Neural crest cell (in vitro differentiated cells): ENCODE measurements at regions not wholly inside any gene's neighbourhood (a gene's known extent, or its start where the extent isn't known, plus 50 kb on each side); places are given as distances from the start of the nearest gene placed in this dataset.

Experiments used
- DNase-seq: peaks from one replicate; pipeline ENCODE4 v3.0.0; 2021; ENCODE audit warnings: low read depth, mixed read lengths, low spot score
- H3K27ac Mint-ChIP-seq: one replicate; pipeline ENCODE4 v1.8.0; 2021; ENCODE audit warnings: mild to moderate bottlenecking, mixed read lengths; ENCODE audit not compliant: unreplicated experiment
- H3K27me3 Mint-ChIP-seq: 2 replicates; pipeline ENCODE4 v1.8.0; 2021; ENCODE audit warnings: low read depth, mild to moderate bottlenecking, mixed read lengths
- H3K36me3 Mint-ChIP-seq: 2 replicates; pipeline ENCODE4 v1.8.0; 2021; ENCODE audit warnings: low read depth, mild to moderate bottlenecking, mixed read lengths
- H3K4me1 Mint-ChIP-seq: 2 replicates; pipeline ENCODE4 v1.8.0; 2021; ENCODE audit warnings: mixed read lengths
- H3K4me3 Mint-ChIP-seq: one replicate; pipeline ENCODE4 v1.8.0; 2021; ENCODE audit warnings: mild to moderate bottlenecking, mixed read lengths
- H3K9me3 Mint-ChIP-seq: 2 replicates; pipeline ENCODE4 v1.8.0; 2021; ENCODE audit warnings: mixed read lengths
- CTCF ChIP-seq: fragments of 200-600 bp; sonication (generic); conservative IDR thresholded peaks from 2 replicates; pipeline ENCODE4 v1.5.0; 2021; ENCODE audit warnings: antibody characterized with exemption, mild to moderate bottlenecking

DNA sequence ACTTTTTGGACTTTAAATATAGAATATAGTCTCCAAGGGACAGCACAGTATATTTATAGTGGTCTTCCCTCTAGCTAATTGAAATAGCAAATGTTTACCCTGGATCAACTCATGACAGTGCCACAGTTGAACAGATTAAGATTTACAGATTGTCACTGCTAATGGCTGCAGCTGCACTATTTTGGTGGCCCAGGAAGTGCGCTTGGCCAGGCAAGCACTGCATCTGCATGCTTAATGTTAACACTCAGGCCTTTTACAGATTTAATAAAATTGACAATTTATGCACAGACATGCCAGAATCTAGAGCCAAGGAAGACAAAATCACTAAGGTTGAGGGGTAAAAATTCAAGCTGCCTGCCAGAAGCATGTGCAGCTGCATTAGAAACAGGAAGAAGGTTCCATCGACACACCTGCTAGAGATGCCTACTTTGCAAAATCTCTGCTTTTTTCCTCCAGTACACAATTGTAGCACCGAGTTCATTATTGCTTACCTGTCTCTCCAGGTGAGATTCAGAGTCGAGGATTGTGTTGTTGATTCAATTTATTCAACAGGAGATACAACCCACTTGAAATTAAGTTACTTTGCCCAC is 1042.3 kb upstream of the NRXN1 start:
- H3K4me3 Mint-ChIP-seq = no peak overlapping the region
- no peaks in the 10 kb centered on the region for H3K27me3 Mint-ChIP-seq
- peaks cover 3% of the 10 kb centered on the region for H3K9me3 Mint-ChIP-seq
- TF ChIP-seq CTCF = no peak
- H3K36me3 Mint-ChIP-seq = no peaks in the 10 kb centered on the region
- no peak for DNase-seq
- H3K4me1 Mint-ChIP-seq = no peaks in the 10 kb centered on the region
- no peak overlapping the region for H3K27ac Mint-ChIP-seq

GRCh38 chr2:52072949-52073348 is 1041.0 kb upstream of the NRXN1 start:
- Mint-ChIP-seq H3K4me1 (no peaks in the 10 kb centered on the region), H3K36me3 (no peaks in the 10 kb centered on the region), H3K9me3 (peaks cover 3% of the 10 kb centered on the region), H3K27ac (no peak overlapping the region), H3K27me3 (no peaks in the 10 kb centered on the region), H3K4me3 (no peak overlapping the region)
- no peak for DNase-seq
- no peak for TF ChIP-seq CTCF

GRCh38 chr2:52070665-52071064 is 1038.7 kb upstream of the NRXN1 start:
- Mint-ChIP-seq H3K27me3 (no peaks in the 10 kb centered on the region), H3K9me3 (peaks cover under 1% of the 10 kb centered on the region), H3K36me3 (no peaks in the 10 kb centered on the region), H3K4me3 (no peak overlapping the region), H3K4me1 (no peaks in the 10 kb centered on the region), H3K27ac (no peak overlapping the region)
- TF ChIP-seq CTCF = no peak
- DNase-seq = no peak

DNA sequence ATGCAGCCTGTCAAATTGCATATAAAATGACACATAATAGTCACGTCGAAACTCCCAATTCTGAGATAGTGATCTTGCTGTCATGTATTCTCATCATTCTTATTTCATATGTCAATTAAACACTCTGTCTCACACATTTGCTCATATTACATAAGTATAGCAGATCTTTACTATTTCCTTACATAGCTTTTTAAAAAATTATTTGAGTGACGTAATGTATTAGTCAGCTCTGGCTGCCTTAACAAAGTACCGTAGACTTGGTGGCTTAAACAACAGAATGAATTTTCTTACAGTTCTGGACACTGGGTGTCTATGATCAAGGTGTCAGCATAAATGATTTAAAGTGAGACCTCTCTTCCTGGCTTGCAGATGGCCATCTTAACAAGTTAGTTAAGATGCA is 1032.3 kb upstream of the NRXN1 start:
- DNase-seq = no peak
- Mint-ChIP-seq H3K9me3 (peaks cover 4% of the 10 kb centered on the region), H3K27ac (no peak overlapping the region), H3K36me3 (no peaks in the 10 kb centered on the region), H3K27me3 (no peaks in the 10 kb centered on the region), H3K4me1 (no peaks in the 10 kb centered on the region), H3K4me3 (no peak overlapping the region)
- TF ChIP-seq CTCF = no peak

GRCh38 chr2:52054824-52055223 is 1022.9 kb upstream of the NRXN1 start:
- Mint-ChIP-seq H3K9me3 (peaks cover 17% of the 10 kb centered on the region), H3K4me1 (no peaks in the 10 kb centered on the region), H3K27me3 (no peaks in the 10 kb centered on the region), H3K36me3 (peaks cover 5% of the 10 kb centered on the region), H3K27ac (no peak overlapping the region), H3K4me3 (no peak overlapping the region)
- no peak for DNase-seq
- TF ChIP-seq CTCF = no peak
